Gastrocnemius medialis (tissue), 4 donors: ENCODE measurements at regions not wholly inside any gene's neighbourhood (a gene's known extent, or its start where the extent isn't known, plus 50 kb on each side); places are given as distances from the start of the nearest gene placed in this dataset.
"Not testable (repeated sequence)": the region's sequence is repeated elsewhere in the genome, so short reads cannot be mapped to it uniquely, and the experiment has no call there.

ENCODE experiments used
- ATAC-seq, 2 donors: fragments of 150-250 bp; one replicate each; pipeline ENCODE4 v1.9.1; 2016
- DNase-seq, 2 donors: peaks; one replicate each; pipeline ENCODE4 v3.0.0-alpha.2; 2019
- H3K27ac ChIP-seq, 4 donors: fragments of 200-600 bp; sonication (generic); 1 replicate in 1 of 4; 2 replicates in 3 of 4; pipeline ENCODE4 v1.5.1; 2016 to 2018; ENCODE audit warnings: mild to moderate bottlenecking in 2 of 4, moderate library complexity in 1 of 4
- H3K27me3 ChIP-seq, 3 donors: fragments of 200-600 bp; sonication (generic) in 2 of 3; 1 replicate in 1 of 3; 2 replicates in 2 of 3; pipeline versions ENCODE4 v1.5.1 to v1.6.0; 2016 to 2019; ENCODE audit warnings: mild to moderate bottlenecking in 1 of 3, moderate library complexity in 1 of 3
- H3K36me3 ChIP-seq, 2 donors: fragments of 200-600 bp; sonication (generic) in 1 of 2; one replicate each; pipeline ENCODE4 v1.5.1; 2017 to 2018
- H3K4me1 ChIP-seq, 2 donors: fragments of 200-600 bp; sonication (generic) in 1 of 2; one replicate each; pipeline ENCODE4 v1.5.1; 2016 to 2017; ENCODE audit warnings: mild to moderate bottlenecking in 2 of 2
- H3K4me3 ChIP-seq, 4 donors: fragments of 200-600 bp; sonication (generic) in 3 of 4; 1 replicate in 1 of 4; 2 replicates in 3 of 4; pipeline ENCODE4 v1.5.1; 2016 to 2019; ENCODE audit warnings: mild to moderate bottlenecking in 2 of 4
- H3K9me3 ChIP-seq, 3 donors: fragments of 200-600 bp; sonication (generic) in 2 of 3; 1 replicate in 1 of 3; 2 replicates in 2 of 3; pipeline ENCODE4 v1.5.1; 2016 to 2019
- POLR2A ChIP-seq, 2 donors: fragments of 450-650 bp; IDR thresholded peaks; one replicate each; pipeline ENCODE4 v1.6.1; 2017; ENCODE audit warnings: antibody characterized with exemption in 2 of 2, mild to moderate bottlenecking in 2 of 2, moderate library complexity in 2 of 2
- in situ Hi-C, 4 donors: fragments of 200-750 bp; cut with MboI; loops; one replicate each; pipeline versions ENCODE4 v1.15.0 to v1.8.0; 2017; ENCODE audit warnings: low sequenced_read_pairs in 4 of 4
- intact Hi-C: fragments of 100-400 bp; cut with DNase I; formaldehyde crosslinking; loops from one replicate; pipeline ENCODE4 v1.15.1; 2023; ENCODE audit warnings: low total_unique reads
- TF ChIP-seq, protein P1 (sequence below), 5 experiments: fragments of 450-650 bp in 3 of 5; fragments of 200-600 bp in 2 of 5; sonication (generic) in 2 of 5; IDR thresholded peaks in 4 of 5; conservative IDR thresholded peaks in 1 of 5; 1 replicate in 4 of 5; 2 replicates in 1 of 5; pipeline ENCODE4 v1.5.1; 2016 to 2019; ENCODE audit warnings: antibody characterized with exemption in 5 of 5, mild to moderate bottlenecking in 3 of 5, moderate library complexity in 3 of 5

DNA sequence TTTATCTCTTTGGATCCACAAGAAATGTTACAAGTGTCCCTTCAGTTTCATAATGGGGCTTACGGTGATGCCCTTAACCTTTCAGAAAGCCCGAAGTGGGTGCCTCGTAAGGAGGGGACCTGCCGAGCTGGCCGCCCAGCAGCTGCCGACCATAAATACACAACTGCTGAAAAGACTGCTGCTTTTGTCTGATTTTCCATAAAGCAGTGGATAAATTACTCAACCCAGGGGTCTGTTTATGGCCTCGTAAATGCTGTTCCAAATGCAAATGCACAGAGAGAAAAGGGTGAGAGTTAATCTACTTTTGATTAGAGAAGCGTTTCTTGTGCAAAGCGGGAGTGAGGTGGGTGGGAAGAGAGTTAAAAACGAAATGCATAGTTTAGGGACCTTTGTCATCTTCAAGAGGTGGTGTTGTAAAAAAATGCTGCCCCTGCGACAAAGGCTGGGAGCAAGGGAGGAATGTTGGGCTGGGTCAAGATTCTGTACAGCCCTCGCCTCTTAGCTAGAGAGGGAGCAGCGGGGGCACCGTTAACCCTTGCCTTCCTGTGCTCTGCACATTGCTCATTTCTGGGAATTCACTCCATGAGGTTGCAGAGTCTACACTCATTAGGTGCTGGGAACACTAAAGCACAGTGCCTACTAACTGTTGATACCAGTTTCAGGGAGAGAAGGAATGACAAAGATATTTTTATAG lies 112.0 kb upstream of the MTHFD1L start:
- intact Hi-C loops (no loop called here), in situ Hi-C loops (no loop called here)
- H3K27me3 ChIP-seq = no peaks in the 10 kb centered on the region
- ATAC-seq (no peak), DNase-seq (no peak)
- TF ChIP-seq, protein P1, sequence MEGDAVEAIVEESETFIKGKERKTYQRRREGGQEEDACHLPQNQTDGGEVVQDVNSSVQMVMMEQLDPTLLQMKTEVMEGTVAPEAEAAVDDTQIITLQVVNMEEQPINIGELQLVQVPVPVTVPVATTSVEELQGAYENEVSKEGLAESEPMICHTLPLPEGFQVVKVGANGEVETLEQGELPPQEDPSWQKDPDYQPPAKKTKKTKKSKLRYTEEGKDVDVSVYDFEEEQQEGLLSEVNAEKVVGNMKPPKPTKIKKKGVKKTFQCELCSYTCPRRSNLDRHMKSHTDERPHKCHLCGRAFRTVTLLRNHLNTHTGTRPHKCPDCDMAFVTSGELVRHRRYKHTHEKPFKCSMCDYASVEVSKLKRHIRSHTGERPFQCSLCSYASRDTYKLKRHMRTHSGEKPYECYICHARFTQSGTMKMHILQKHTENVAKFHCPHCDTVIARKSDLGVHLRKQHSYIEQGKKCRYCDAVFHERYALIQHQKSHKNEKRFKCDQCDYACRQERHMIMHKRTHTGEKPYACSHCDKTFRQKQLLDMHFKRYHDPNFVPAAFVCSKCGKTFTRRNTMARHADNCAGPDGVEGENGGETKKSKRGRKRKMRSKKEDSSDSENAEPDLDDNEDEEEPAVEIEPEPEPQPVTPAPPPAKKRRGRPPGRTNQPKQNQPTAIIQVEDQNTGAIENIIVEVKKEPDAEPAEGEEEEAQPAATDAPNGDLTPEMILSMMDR (IDR thresholded peaks at IDR 0.05 in 4 of 5, conservative IDR thresholded peaks at IDR 0.05 in 1 of 5) = no peak
- no peak for TF ChIP-seq POLR2A (IDR thresholded peaks at IDR 0.05)
- no peak overlapping the region for H3K4me3 ChIP-seq
- H3K4me1 ChIP-seq = no peaks in the 10 kb centered on the region
- H3K27ac ChIP-seq = no peak overlapping the region
- H3K9me3 ChIP-seq = no peaks in the 10 kb centered on the region
- no peaks in the 10 kb centered on the region for H3K36me3 ChIP-seq

DNA sequence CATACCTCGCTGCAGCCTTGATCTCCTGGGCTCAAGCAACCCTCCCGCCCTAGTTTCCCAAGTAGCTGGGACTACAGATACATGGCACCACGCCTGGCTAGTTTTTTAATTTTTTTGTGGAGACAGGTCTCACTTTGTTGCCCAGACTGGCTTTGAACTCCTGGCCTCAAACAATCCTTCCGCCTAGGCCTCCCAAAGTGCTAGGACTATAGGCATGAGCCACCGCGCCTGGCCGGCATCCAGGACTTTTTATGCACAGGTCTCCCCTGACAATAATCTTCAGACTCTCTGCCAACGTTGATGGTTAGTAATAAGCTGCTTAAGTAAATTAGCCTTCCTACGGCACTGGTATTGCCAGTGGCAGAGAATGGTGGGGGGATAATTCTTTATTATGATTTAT lies 110.5 kb upstream of the MTHFD1L start:
- in situ Hi-C loops (no loop called here), intact Hi-C loops (no loop called here)
- ATAC-seq (no peak), DNase-seq (no peak)
- TF ChIP-seq, protein P1 (IDR thresholded peaks at IDR 0.05 in 4 of 5, conservative IDR thresholded peaks at IDR 0.05 in 1 of 5) = no peak
- TF ChIP-seq POLR2A (IDR thresholded peaks at IDR 0.05) = no peak
- Histone ChIP-seq H3K27ac (peak overlapping the region in 3 of 4 donors; percentile 41 to 64 (median 47)), H3K9me3 (no peaks in the 10 kb centered on the region), H3K27me3 (no peaks in the 10 kb centered on the region), H3K4me3 (no peak overlapping the region), H3K4me1 (no peaks in the 10 kb centered on the region), H3K36me3 (no peaks in the 10 kb centered on the region)

DNA sequence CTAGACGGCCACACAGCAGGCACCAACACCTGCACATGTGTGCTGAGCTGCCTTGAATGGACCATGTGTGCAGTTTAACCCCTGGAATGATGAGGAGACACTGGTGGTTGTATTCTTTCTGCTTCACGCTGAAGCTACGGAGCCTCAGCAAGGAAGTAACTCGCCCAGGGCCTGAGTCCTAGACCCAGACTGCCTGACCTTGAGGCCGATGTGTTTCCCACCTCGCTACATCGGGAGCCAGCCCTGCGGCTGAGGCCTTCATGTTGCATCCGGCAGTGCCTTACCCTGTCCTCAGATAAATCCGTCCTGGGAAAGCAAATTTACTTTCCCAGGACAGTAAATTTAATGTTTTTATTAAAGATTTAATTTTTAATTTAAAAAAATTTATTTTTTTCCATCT lies 110.0 kb upstream of the MTHFD1L start:
- ATAC-seq = no peak
- in situ Hi-C loops (no loop called here), intact Hi-C loops (no loop called here)
- no peaks in the 10 kb centered on the region for H3K36me3 ChIP-seq
- no peaks in the 10 kb centered on the region for H3K4me1 ChIP-seq
- H3K9me3 ChIP-seq = no peaks in the 10 kb centered on the region
- no peak for TF ChIP-seq POLR2A (IDR thresholded peaks at IDR 0.05)
- TF ChIP-seq, protein P1 (IDR thresholded peaks at IDR 0.05 in 4 of 5, conservative IDR thresholded peaks at IDR 0.05 in 1 of 5) = no peak
- peak overlapping the region; percentile 41 to 64 (median 44) for H3K27ac ChIP-seq
- no peak overlapping the region for H3K4me3 ChIP-seq
- DNase-seq = no peak
- no peaks in the 10 kb centered on the region for H3K27me3 ChIP-seq

DNA sequence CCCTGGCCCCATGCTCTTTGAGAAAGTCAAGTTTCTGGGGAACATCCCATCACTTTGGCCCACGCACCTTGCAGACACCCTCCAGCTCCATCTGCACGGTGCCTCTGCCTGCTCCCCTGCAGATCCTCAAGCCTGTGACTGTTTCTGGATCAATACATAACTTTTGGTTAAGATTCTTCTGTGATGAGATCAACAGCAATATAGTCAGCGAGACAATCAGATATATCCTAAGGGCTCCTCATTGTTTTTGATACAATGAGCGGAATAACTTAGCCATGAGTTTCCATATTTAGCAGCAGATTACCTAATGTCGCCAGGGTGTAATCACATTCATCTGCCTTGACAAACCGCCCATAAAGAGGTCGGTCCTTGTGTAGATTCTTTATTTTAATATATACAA lies 109.3 kb upstream of the MTHFD1L start:
- peak; percentile 65 to 70 for ATAC-seq
- Histone ChIP-seq H3K4me3 (no peak overlapping the region), H3K9me3 (no peaks in the 10 kb centered on the region), H3K36me3 (no peaks in the 10 kb centered on the region), H3K27me3 (no peaks in the 10 kb centered on the region), H3K4me1 (no peaks in the 10 kb centered on the region), H3K27ac (peak overlapping the region; percentile 27 to 64 (median 46))
- intact Hi-C loops = no loop called here
- in situ Hi-C loops = no loop called here
- no peak for DNase-seq
- TF ChIP-seq POLR2A (IDR thresholded peaks at IDR 0.05) = no peak
- TF ChIP-seq, protein P1 (IDR thresholded peaks at IDR 0.05 in 4 of 5, conservative IDR thresholded peaks at IDR 0.05 in 1 of 5) = no peak

DNA sequence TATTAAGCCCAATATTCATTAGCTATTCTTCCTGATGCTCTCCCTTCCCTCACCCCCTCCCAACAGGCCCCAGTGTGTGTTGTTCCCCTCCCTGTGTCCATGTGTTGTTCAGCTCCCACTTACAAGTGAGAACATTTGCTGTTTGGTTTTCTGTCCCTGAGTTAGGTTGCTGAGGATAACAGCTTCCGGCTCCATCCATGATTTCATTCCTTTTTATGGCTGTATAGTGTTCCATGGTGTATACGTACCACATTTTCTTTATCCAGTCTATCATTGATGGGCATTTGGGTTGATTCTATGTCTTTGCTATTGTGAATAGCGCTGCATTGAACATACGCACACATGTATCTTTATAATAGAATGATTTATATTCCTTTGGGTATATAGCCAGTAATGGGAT lies 107.7 kb upstream of the MTHFD1L start:
- in situ Hi-C loops, intact Hi-C loops, H3K27me3 ChIP-seq, ATAC-seq, H3K27ac ChIP-seq, H3K9me3 ChIP-seq, H3K4me3 ChIP-seq, DNase-seq, H3K36me3 ChIP-seq, H3K4me1 ChIP-seq: not testable (repeated sequence)
